Osteoblast (primary cell): ENCODE measurements at regions not wholly inside any gene's neighbourhood (a gene's known extent, or its start where the extent isn't known, plus 50 kb on each side); places are given as distances from the start of the nearest gene placed in this dataset.

Experiments used
- DNase-seq: peaks from one replicate; pipeline ENCODE4 v3.0.0; 2011; ENCODE audit warnings: low spot score, mixed read lengths; ENCODE audit not compliant: insufficient read length; ENCODE audit errors: missing footprints
- H2AFZ ChIP-seq: 2 replicates; pipeline ENCODE4 v1.6.0; 2011; ENCODE audit warnings: mild to moderate bottlenecking, low read length
- H3K27ac ChIP-seq: 2 replicates; pipeline ENCODE4 v1.5.1; 2011; ENCODE audit warnings: mild to moderate bottlenecking, low read depth, low read length, moderate library complexity
- H3K27me3 ChIP-seq: 2 replicates; pipeline ENCODE4 v1.6.0; 2012; ENCODE audit warnings: mild to moderate bottlenecking, control low read depth, inconsistent platforms, low read length, moderate library complexity; ENCODE audit not compliant: insufficient read depth
- H3K36me3 ChIP-seq: 2 replicates; pipeline ENCODE4 v1.5.1; 2011; ENCODE audit warnings: mild to moderate bottlenecking, low read length, control low read depth, moderate library complexity; ENCODE audit not compliant: insufficient read depth
- H3K4me1 ChIP-seq: 2 replicates; pipeline ENCODE4 v1.5.1; 2011; ENCODE audit warnings: mild to moderate bottlenecking, low read length, control low read depth, moderate library complexity; ENCODE audit not compliant: insufficient read depth
- H3K4me2 ChIP-seq: 2 replicates; pipeline ENCODE4 v1.6.0; 2011; ENCODE audit warnings: mild to moderate bottlenecking, low read length; ENCODE audit not compliant: insufficient read depth
- H3K4me3 ChIP-seq: fragments of 200-600 bp; sonication (generic); 3 replicates; pipeline ENCODE4 v1.5.1; 2012; ENCODE audit warnings: mild to moderate bottlenecking, low read length, inconsistent platforms; ENCODE audit not compliant: insufficient read depth
- H3K79me2 ChIP-seq: 2 replicates; pipeline ENCODE4 v1.6.0; 2012; ENCODE audit warnings: mild to moderate bottlenecking, low read length, control low read depth, inconsistent platforms; ENCODE audit not compliant: insufficient read depth
- H3K9me3 ChIP-seq: 2 replicates; pipeline ENCODE4 v1.5.1; 2011; ENCODE audit warnings: low read depth, low read length, control low read depth
- H4K20me1 ChIP-seq: 2 replicates; pipeline ENCODE4 v1.6.0; 2012; ENCODE audit warnings: mild to moderate bottlenecking, low read length, control low read depth; ENCODE audit not compliant: insufficient read depth
- CTCF ChIP-seq: IDR thresholded peaks from 2 replicates; pipeline ENCODE4 v1.5.1; 2011; ENCODE audit warnings: mild to moderate bottlenecking, low read depth, low read length, moderate library complexity; ENCODE audit errors: extremely low read depth

GRCh38 chr1:105437847-105438246, 1618.6 kb upstream of the PRMT6 start:
- H3K4me2 ChIP-seq, result no peak overlapping the region
- no peaks in the 10 kb centered on the region for H4K20me1 ChIP-seq
- H3K9me3 ChIP-seq, result peaks cover 6% of the 10 kb centered on the region
- H2AFZ ChIP-seq, result no peak overlapping the region
- no peak overlapping the region for H3K4me3 ChIP-seq
- no peaks in the 10 kb centered on the region for H3K4me1 ChIP-seq
- TF ChIP-seq CTCF, result no peak
- DNase-seq, result no peak
- no peaks in the 10 kb centered on the region for H3K79me2 ChIP-seq
- no peaks in the 10 kb centered on the region for H3K36me3 ChIP-seq
- no peaks in the 10 kb centered on the region for H3K27me3 ChIP-seq
- H3K27ac ChIP-seq, result no peak overlapping the region

- H2AFZ ChIP-seq, result no peak overlapping the region
- H3K4me3 ChIP-seq, result no peak overlapping the region
- DNase-seq, result no peak
- no peak overlapping the region for H3K27ac ChIP-seq
- H3K79me2 ChIP-seq, result no peaks in the 10 kb centered on the region
- no peak overlapping the region for H3K4me2 ChIP-seq
- no peak for TF ChIP-seq CTCF
- H3K9me3 ChIP-seq, result no peaks in the 10 kb centered on the region
- no peaks in the 10 kb centered on the region for H3K27me3 ChIP-seq
- H3K36me3 ChIP-seq, result no peaks in the 10 kb centered on the region
- H3K4me1 ChIP-seq, result no peaks in the 10 kb centered on the region
- no peaks in the 10 kb centered on the region for H4K20me1 ChIP-seq
Measured at GRCh38 chr1:105442901-105443300, 1613.6 kb upstream of the PRMT6 start.

GRCh38 chr1:105459759-105460158, 1596.7 kb upstream of the PRMT6 start:
- no peak for DNase-seq
- Histone ChIP-seq H4K20me1 (no peaks in the 10 kb centered on the region), H3K9me3 (no peaks in the 10 kb centered on the region), H3K4me2 (no peak overlapping the region), H3K4me1 (no peaks in the 10 kb centered on the region), H3K27ac (no peak overlapping the region), H3K27me3 (no peaks in the 10 kb centered on the region), H2AFZ (no peak overlapping the region), H3K79me2 (no peaks in the 10 kb centered on the region), H3K36me3 (no peaks in the 10 kb centered on the region), H3K4me3 (no peak overlapping the region)
- TF ChIP-seq CTCF, result no peak

GRCh38 chr1:105462308-105462707, 1594.2 kb upstream of the PRMT6 start:
- Histone ChIP-seq H3K4me3 (no peak overlapping the region), H3K27ac (no peak overlapping the region), H2AFZ (no peak overlapping the region), H3K4me1 (no peaks in the 10 kb centered on the region), H4K20me1 (no peaks in the 10 kb centered on the region), H3K36me3 (no peaks in the 10 kb centered on the region), H3K9me3 (no peaks in the 10 kb centered on the region), H3K79me2 (no peaks in the 10 kb centered on the region), H3K4me2 (no peak overlapping the region), H3K27me3 (no peaks in the 10 kb centered on the region)
- TF ChIP-seq CTCF, result no peak
- no peak for DNase-seq
